ENCODE measurements at regions not wholly inside any gene's neighbourhood (a gene's known extent, or its start where the extent isn't known, plus 50 kb on each side); places are given as distances from the start of the nearest gene placed in this dataset.

DNA sequence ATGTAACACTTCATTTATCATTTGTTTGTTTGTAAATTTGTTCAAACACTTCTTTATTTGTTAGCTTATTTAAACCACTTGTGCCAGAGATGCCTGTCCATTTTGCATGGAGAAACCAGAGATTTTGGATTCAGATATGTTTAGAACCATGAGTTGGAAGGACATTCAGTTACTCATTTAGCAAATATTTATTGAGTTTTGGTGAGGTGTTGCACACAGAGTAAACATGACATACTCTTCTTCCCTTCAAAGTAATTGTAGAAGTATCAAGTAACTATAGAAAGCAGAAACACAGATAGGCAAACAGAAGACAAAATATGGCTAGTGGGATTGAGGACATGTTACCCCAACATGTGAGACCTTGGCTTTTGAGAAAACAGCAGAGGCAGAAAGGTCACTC lies 136.8 kb upstream of the USP25 start:
- TF ChIP-seq, protein P1, sequence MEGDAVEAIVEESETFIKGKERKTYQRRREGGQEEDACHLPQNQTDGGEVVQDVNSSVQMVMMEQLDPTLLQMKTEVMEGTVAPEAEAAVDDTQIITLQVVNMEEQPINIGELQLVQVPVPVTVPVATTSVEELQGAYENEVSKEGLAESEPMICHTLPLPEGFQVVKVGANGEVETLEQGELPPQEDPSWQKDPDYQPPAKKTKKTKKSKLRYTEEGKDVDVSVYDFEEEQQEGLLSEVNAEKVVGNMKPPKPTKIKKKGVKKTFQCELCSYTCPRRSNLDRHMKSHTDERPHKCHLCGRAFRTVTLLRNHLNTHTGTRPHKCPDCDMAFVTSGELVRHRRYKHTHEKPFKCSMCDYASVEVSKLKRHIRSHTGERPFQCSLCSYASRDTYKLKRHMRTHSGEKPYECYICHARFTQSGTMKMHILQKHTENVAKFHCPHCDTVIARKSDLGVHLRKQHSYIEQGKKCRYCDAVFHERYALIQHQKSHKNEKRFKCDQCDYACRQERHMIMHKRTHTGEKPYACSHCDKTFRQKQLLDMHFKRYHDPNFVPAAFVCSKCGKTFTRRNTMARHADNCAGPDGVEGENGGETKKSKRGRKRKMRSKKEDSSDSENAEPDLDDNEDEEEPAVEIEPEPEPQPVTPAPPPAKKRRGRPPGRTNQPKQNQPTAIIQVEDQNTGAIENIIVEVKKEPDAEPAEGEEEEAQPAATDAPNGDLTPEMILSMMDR (IDR thresholded peaks at IDR 0.05; ENCODE audit: insufficient read depth, low read length) = no peak
- TF ChIP-seq GABPA (IDR thresholded peaks at IDR 0.05; ENCODE audit: low read depth) (no peak), SPI1 (IDR thresholded peaks at IDR 0.05; ENCODE audit: borderline replicate concordance, low read depth) (no peak)
